ENCODE measurements at regions not wholly inside any gene's neighbourhood (a gene's known extent, or its start where the extent isn't known, plus 50 kb on each side); places are given as distances from the start of the nearest gene placed in this dataset.

DNA sequence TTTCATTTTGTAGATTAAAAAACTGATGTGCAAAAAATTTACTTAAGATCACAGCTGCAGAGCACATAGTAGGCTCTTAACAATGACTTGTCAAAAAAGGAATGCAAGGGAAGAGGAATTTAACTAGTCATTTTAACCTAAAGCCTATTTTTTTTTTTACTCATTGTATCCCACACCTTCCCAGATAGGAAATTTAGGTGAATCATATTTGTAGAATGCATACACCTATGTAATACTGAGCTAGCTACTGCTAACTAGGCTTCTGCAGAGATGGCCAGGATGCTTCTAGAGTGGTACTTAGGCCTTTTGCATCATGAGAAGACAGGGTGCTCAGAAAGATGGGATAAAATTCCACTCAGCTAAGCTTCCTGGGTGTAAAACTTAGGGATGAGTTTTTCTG is 387.3 kb downstream of the AASDHPPT start:
- TF ChIP-seq, protein P1, sequence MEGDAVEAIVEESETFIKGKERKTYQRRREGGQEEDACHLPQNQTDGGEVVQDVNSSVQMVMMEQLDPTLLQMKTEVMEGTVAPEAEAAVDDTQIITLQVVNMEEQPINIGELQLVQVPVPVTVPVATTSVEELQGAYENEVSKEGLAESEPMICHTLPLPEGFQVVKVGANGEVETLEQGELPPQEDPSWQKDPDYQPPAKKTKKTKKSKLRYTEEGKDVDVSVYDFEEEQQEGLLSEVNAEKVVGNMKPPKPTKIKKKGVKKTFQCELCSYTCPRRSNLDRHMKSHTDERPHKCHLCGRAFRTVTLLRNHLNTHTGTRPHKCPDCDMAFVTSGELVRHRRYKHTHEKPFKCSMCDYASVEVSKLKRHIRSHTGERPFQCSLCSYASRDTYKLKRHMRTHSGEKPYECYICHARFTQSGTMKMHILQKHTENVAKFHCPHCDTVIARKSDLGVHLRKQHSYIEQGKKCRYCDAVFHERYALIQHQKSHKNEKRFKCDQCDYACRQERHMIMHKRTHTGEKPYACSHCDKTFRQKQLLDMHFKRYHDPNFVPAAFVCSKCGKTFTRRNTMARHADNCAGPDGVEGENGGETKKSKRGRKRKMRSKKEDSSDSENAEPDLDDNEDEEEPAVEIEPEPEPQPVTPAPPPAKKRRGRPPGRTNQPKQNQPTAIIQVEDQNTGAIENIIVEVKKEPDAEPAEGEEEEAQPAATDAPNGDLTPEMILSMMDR (conservative IDR thresholded peaks at IDR 0.05; ENCODE audit: low read depth, low read length) = no peak
- no peak for TF ChIP-seq EZH2 (IDR thresholded peaks at IDR 0.05; ENCODE audit: low read length, unreplicated experiment)

All from PC-3 (cell line).